NCI-H1417 (cell line): ENCODE measurements at regions not wholly inside any gene's neighbourhood (a gene's known extent, or its start where the extent isn't known, plus 50 kb on each side); places are given as distances from the start of the nearest gene placed in this dataset.
"Not testable (repeated sequence)": the region's sequence is repeated elsewhere in the genome, so short reads cannot be mapped to it uniquely, and the experiment has no call there.

Experiments
- DNase-seq, 3 experiments: peaks; one replicate each; lab custom pipeline; 2025; lab: John Stamatoyannopoulos, UW

- DNase-seq: not testable (repeated sequence)
These were observed 173.4 kb upstream of the PLGLB2 start for GRCh38 chr2:87574193-87575119.

- DNase-seq: not testable (repeated sequence)
These were observed 172.7 kb upstream of the PLGLB2 start for GRCh38 chr2:87575138-87575537.

GRCh38 chr2:87577358-87577757 is 170.5 kb upstream of the PLGLB2 start:
- DNase-seq: not testable (repeated sequence)

- not testable (repeated sequence) for DNase-seq
These were observed 165.7 kb upstream of the PLGLB2 start for GRCh38 chr2:87582152-87582551.

- not testable (repeated sequence) for DNase-seq
These were observed 165.3 kb upstream of the PLGLB2 start for GRCh38 chr2:87582579-87582978.

GRCh38 chr2:87583370-87583769 is 164.5 kb upstream of the PLGLB2 start:
- DNase-seq: not testable (repeated sequence)

- DNase-seq: not testable (repeated sequence)
These were observed 164.1 kb upstream of the PLGLB2 start for GRCh38 chr2:87583803-87584202.

- DNase-seq: not testable (repeated sequence)
These were observed 163.5 kb upstream of the PLGLB2 start for GRCh38 chr2:87584268-87584906.

GRCh38 chr2:87587934-87588333 is 160.0 kb upstream of the PLGLB2 start:
- DNase-seq: not testable (repeated sequence)

- not testable (repeated sequence) for DNase-seq
These were observed 154.9 kb upstream of the PLGLB2 start for GRCh38 chr2:87592974-87593373.

- not testable (repeated sequence) for DNase-seq
These were observed 153.9 kb upstream of the PLGLB2 start for GRCh38 chr2:87593784-87594610.

GRCh38 chr2:87594611-87594992 is 153.3 kb upstream of the PLGLB2 start:
- not testable (repeated sequence) for DNase-seq

- DNase-seq: not testable (repeated sequence)
These were observed 152.9 kb upstream of the PLGLB2 start for GRCh38 chr2:87595017-87595416.

GRCh38 chr2:87600961-87601360 is 146.9 kb upstream of the PLGLB2 start:
- not testable (repeated sequence) for DNase-seq

- DNase-seq: not testable (repeated sequence)
These were observed 145.8 kb upstream of the PLGLB2 start for GRCh38 chr2:87602118-87602517.

- DNase-seq: not testable (repeated sequence)
These were observed 145.2 kb upstream of the PLGLB2 start for GRCh38 chr2:87602728-87603127.

GRCh38 chr2:87603418-87604278 is 144.2 kb upstream of the PLGLB2 start:
- DNase-seq: not testable (repeated sequence)

GRCh38 chr2:87604279-87604818 is 143.5 kb upstream of the PLGLB2 start:
- DNase-seq: not testable (repeated sequence)

GRCh38 chr2:87604980-87605379 is 142.9 kb upstream of the PLGLB2 start:
- DNase-seq: not testable (repeated sequence)

- not testable (repeated sequence) for DNase-seq
These were observed 139.3 kb upstream of the PLGLB2 start for GRCh38 chr2:87608377-87609166.
